GM23248 (cell line): ENCODE measurements at regions not wholly inside any gene's neighbourhood (a gene's known extent, or its start where the extent isn't known, plus 50 kb on each side); places are given as distances from the start of the nearest gene placed in this dataset.
A peak's percentile ranks its signal among the peaks of the same experiment; 100 is the strongest.

Source experiments
- DNase-seq: peaks from one replicate; pipeline ENCODE4 v3.0.0-alpha.2; 2015
- H2AFZ ChIP-seq: fragments of 200-600 bp; sonication (generic); 2 replicates; pipeline ENCODE4 v1.6.1; 2016; ENCODE audit warnings: antibody characterized with exemption
- H3F3A ChIP-seq: fragments of 200-600 bp; sonication (generic); 2 replicates; pipeline ENCODE4 v1.6.1; 2016; ENCODE audit warnings: mild to moderate bottlenecking, antibody characterized with exemption, mixed run types; ENCODE audit not compliant: insufficient read depth
- H3K27ac ChIP-seq: fragments of 200-600 bp; sonication (generic); 2 replicates; pipeline ENCODE4 v1.5.1; 2016; ENCODE audit warnings: mild to moderate bottlenecking
- H3K27me3 ChIP-seq: fragments of 200-600 bp; sonication (generic); replicated peaks from 2 replicates; pipeline ENCODE4 v1.6.1; 2016; ENCODE audit warnings: mild to moderate bottlenecking; ENCODE audit not compliant: insufficient read depth
- H3K36me3 ChIP-seq: fragments of 200-600 bp; sonication (generic); 2 replicates; pipeline ENCODE4 v1.6.1; 2016; ENCODE audit warnings: low read depth, mild to moderate bottlenecking
- H3K4me1 ChIP-seq: fragments of 200-600 bp; sonication (generic); 2 replicates; pipeline ENCODE4 v1.6.1; 2016; ENCODE audit warnings: mild to moderate bottlenecking; ENCODE audit not compliant: insufficient read depth
- H3K4me2 ChIP-seq: fragments of 200-600 bp; sonication (generic); one replicate; pipeline ENCODE4 v1.6.1; 2016; ENCODE audit warnings: mild to moderate bottlenecking; ENCODE audit not compliant: unreplicated experiment
- H3K4me3 ChIP-seq: fragments of 200-600 bp; sonication (generic); 2 replicates; pipeline ENCODE4 v1.5.1; 2016; ENCODE audit warnings: mild to moderate bottlenecking
- H3K79me2 ChIP-seq: fragments of 200-600 bp; sonication (generic); 2 replicates; pipeline ENCODE4 v1.6.1; 2016; ENCODE audit warnings: mild to moderate bottlenecking; ENCODE audit not compliant: insufficient read depth
- H3K9ac ChIP-seq: fragments of 200-600 bp; sonication (generic); 2 replicates; pipeline ENCODE4 v1.6.1; 2016; ENCODE audit warnings: mild to moderate bottlenecking
- H3K9me2 ChIP-seq: fragments of 200-600 bp; sonication (generic); 2 replicates; pipeline ENCODE4 v1.6.1; 2016; ENCODE audit warnings: mixed run types, mild to moderate bottlenecking, moderate library complexity; ENCODE audit not compliant: insufficient read depth
- H3K9me3 ChIP-seq: fragments of 200-600 bp; sonication (generic); one replicate; pipeline ENCODE4 v1.6.1; 2017; ENCODE audit warnings: low read depth
- H4K20me1 ChIP-seq: fragments of 200-600 bp; sonication (generic); 2 replicates; pipeline ENCODE4 v1.6.0; 2016; ENCODE audit not compliant: insufficient read depth
- EZH2 ChIP-seq: fragments of 200-600 bp; sonication (generic); IDR thresholded peaks from 2 replicates; pipeline ENCODE4 v1.6.1; 2018; ENCODE audit warnings: antibody characterized with exemption, mild to moderate bottlenecking; ENCODE audit not compliant: insufficient read depth, poor library complexity, severe bottlenecking
- EZH2phosphoT487 ChIP-seq: fragments of 200-600 bp; sonication (generic); IDR thresholded peaks from 2 replicates; pipeline ENCODE4 v1.6.1; 2018; ENCODE audit warnings: antibody characterized with exemption, moderate library complexity, mild to moderate bottlenecking, low read depth; ENCODE audit not compliant: insufficient read depth
- WGBS, 2 experiments: methylation state at CpG; one replicate each; pipeline ENCODE4 v1.1.6; 2015 to 2017; ENCODE audit warnings: low lambda C conversion rate in 2 of 2, low coverage in 1 of 2; ENCODE audit errors: missing lambda C conversion rate in 2 of 2; 5-methylcytosine and 5-hydroxymethylcytosine counted together
- in situ Hi-C: fragments of 300-500 bp; cut with MboI; formaldehyde crosslinking; loops from 2 replicates; pipeline ENCODE4 v1.15.0; 2020

- no peak overlapping the region for H3K4me2 ChIP-seq
- H3K9me3 ChIP-seq: no peaks in the 10 kb centered on the region
- H3K27ac ChIP-seq: no peak overlapping the region
- in situ Hi-C loops: no loop called here
- no peak overlapping the region for H3K4me3 ChIP-seq
- H3K27me3 ChIP-seq: no peaks in the 10 kb centered on the region
- no peaks in the 10 kb centered on the region for H3K36me3 ChIP-seq
- TF ChIP-seq EZH2phosphoT487: no peak
- TF ChIP-seq EZH2: no peak
- peaks cover 10% of the 10 kb centered on the region for H3K4me1 ChIP-seq
- H4K20me1 ChIP-seq: no peaks in the 10 kb centered on the region
- H3F3A ChIP-seq: peaks cover 7% of the 10 kb centered on the region; the same call in 1 of the 2 replicates
- H2AFZ ChIP-seq: no peak overlapping the region
- no peak overlapping the region for H3K9ac ChIP-seq
- WGBS, 2 experiments: 76 to 82% methylated on average over 1 of the region's 1 CpG
- H3K9me2 ChIP-seq: no peaks in the 10 kb centered on the region
- no peaks in the 10 kb centered on the region for H3K79me2 ChIP-seq
- DNase-seq: no peak
These were observed 91.6 kb downstream of the ZC3H11B start for GRCh38 chr1:219521325-219521724.

GRCh38 chr1:219520241-219520640, 92.7 kb downstream of the ZC3H11B start:
- Histone ChIP-seq H3K9me2 (no peaks in the 10 kb centered on the region), H3K4me2 (no peak overlapping the region), H3K79me2 (no peaks in the 10 kb centered on the region), H3K9me3 (no peaks in the 10 kb centered on the region), H3K4me1 (peaks cover 10% of the 10 kb centered on the region), H4K20me1 (no peaks in the 10 kb centered on the region), H3K36me3 (no peaks in the 10 kb centered on the region), H3F3A (peaks cover 7% of the 10 kb centered on the region; the same call in 1 of the 2 replicates), H3K27me3 (no peaks in the 10 kb centered on the region), H3K9ac (no peak overlapping the region), H3K4me3 (no peak overlapping the region), H2AFZ (no peak overlapping the region), H3K27ac (no peak overlapping the region)
- TF ChIP-seq EZH2: no peak
- no peak for TF ChIP-seq EZH2phosphoT487
- in situ Hi-C loops: no loop called here
- no peak for DNase-seq
- 85 to 92% methylated on average over 3 of the region's 3 CpGs for WGBS, 2 experiments

- Histone ChIP-seq H3K36me3 (no peaks in the 10 kb centered on the region), H3K4me1 (peaks cover 10% of the 10 kb centered on the region), H3K9ac (no peak overlapping the region), H3K27ac (no peak overlapping the region), H3K4me2 (no peak overlapping the region), H3K27me3 (no peaks in the 10 kb centered on the region), H3K79me2 (no peaks in the 10 kb centered on the region), H4K20me1 (no peaks in the 10 kb centered on the region), H3K4me3 (no peak overlapping the region), H3K9me2 (no peaks in the 10 kb centered on the region), H3F3A (peaks cover 7% of the 10 kb centered on the region; the same call in 1 of the 2 replicates), H3K9me3 (no peaks in the 10 kb centered on the region), H2AFZ (no peak overlapping the region)
- in situ Hi-C loops: no loop called here
- TF ChIP-seq EZH2phosphoT487: no peak
- no peak for TF ChIP-seq EZH2
- DNase-seq: no peak
These were observed 94.0 kb downstream of the ZC3H11B start for GRCh38 chr1:219518907-219519248.

- no peaks in the 10 kb centered on the region for H3K9me3 ChIP-seq
- no peak overlapping the region for H3K27ac ChIP-seq
- in situ Hi-C loops: no loop called here
- no peak overlapping the region for H3K4me2 ChIP-seq
- H3K4me3 ChIP-seq: no peak overlapping the region
- H3K4me1 ChIP-seq: peaks cover 10% of the 10 kb centered on the region
- no peaks in the 10 kb centered on the region for H3K27me3 ChIP-seq
- H3K36me3 ChIP-seq: no peaks in the 10 kb centered on the region
- H2AFZ ChIP-seq: no peak overlapping the region
- TF ChIP-seq EZH2: no peak
- TF ChIP-seq EZH2phosphoT487: no peak
- H3K79me2 ChIP-seq: no peaks in the 10 kb centered on the region
- peak; percentile 47 for DNase-seq
- 1 to 4% methylated on average over 3 of the region's 3 CpGs for WGBS, 2 experiments
- H3K9me2 ChIP-seq: no peaks in the 10 kb centered on the region
- no peaks in the 10 kb centered on the region for H4K20me1 ChIP-seq
- no peak overlapping the region for H3K9ac ChIP-seq
- H3F3A ChIP-seq: peaks cover 7% of the 10 kb centered on the region; the same call in 1 of the 2 replicates
These were observed 94.6 kb downstream of the ZC3H11B start for GRCh38 chr1:219518168-219518906.
